Neural progenitor cell (in vitro differentiated cells): ENCODE measurements at regions not wholly inside any gene's neighbourhood (a gene's known extent, or its start where the extent isn't known, plus 50 kb on each side); places are given as distances from the start of the nearest gene placed in this dataset.

Experiments used
- DNase-seq: peaks from one replicate; pipeline ENCODE4 v3.0.0-alpha.2; 2016; ENCODE audit warnings: low spot score
- H2AFZ ChIP-seq: fragments of 200-600 bp; sonication (generic); replicated peaks from 2 replicates; pipeline ENCODE4 v1.6.1; 2016; ENCODE audit warnings: antibody characterized with exemption
- H3F3A ChIP-seq: fragments of 200-600 bp; sonication (generic); 2 replicates; pipeline ENCODE4 v1.6.1; 2016; ENCODE audit warnings: antibody characterized with exemption, low read depth
- H3K27ac ChIP-seq: fragments of 200-600 bp; sonication (generic); 2 replicates; pipeline ENCODE4 v1.5.1; 2016; ENCODE audit warnings: mild to moderate bottlenecking
- H3K27me3 ChIP-seq: fragments of 200-600 bp; sonication (generic); 2 replicates; pipeline ENCODE4 v1.6.1; 2016; ENCODE audit warnings: mild to moderate bottlenecking, moderate library complexity
- H3K36me3 ChIP-seq: fragments of 200-600 bp; sonication (generic); 2 replicates; pipeline ENCODE4 v1.5.1; 2016
- H3K4me1 ChIP-seq: fragments of 200-600 bp; sonication (generic); 2 replicates; pipeline ENCODE4 v1.6.1; 2016; ENCODE audit warnings: mixed run types
- H3K4me2 ChIP-seq: fragments of 200-600 bp; sonication (generic); 2 replicates; pipeline ENCODE4 v1.6.1; 2016
- H3K4me3 ChIP-seq: fragments of 200-600 bp; sonication (generic); 2 replicates; pipeline ENCODE4 v1.5.1; 2016
- H3K79me2 ChIP-seq: fragments of 200-600 bp; sonication (generic); 2 replicates; pipeline ENCODE4 v1.6.1; 2016; ENCODE audit warnings: low read depth
- H3K9ac ChIP-seq: fragments of 200-600 bp; sonication (generic); 2 replicates; pipeline ENCODE4 v1.6.1; 2016
- H3K9me3 ChIP-seq: fragments of 200-600 bp; sonication (generic); 2 replicates; pipeline ENCODE4 v1.5.1; 2016; ENCODE audit warnings: low read depth
- H4K20me1 ChIP-seq: fragments of 200-600 bp; sonication (generic); 2 replicates; pipeline ENCODE4 v1.6.1; 2016; ENCODE audit warnings: low read depth
- H3K27ac Mint-ChIP-seq: 3 replicates; pipeline ENCODE4 v1.8.0; 2021; ENCODE audit warnings: mixed read lengths
- H3K27me3 Mint-ChIP-seq: 2 replicates; pipeline ENCODE4 v1.8.0; 2022; ENCODE audit warnings: low read depth, mild to moderate bottlenecking, inconsistent platforms, moderate library complexity, mixed read lengths; ENCODE audit not compliant: insufficient read depth
- H3K36me3 Mint-ChIP-seq: 3 replicates; pipeline ENCODE4 v1.8.0; 2021; ENCODE audit warnings: mixed read lengths
- H3K4me1 Mint-ChIP-seq: 3 replicates; pipeline ENCODE4 v1.8.0; 2021; ENCODE audit warnings: mixed read lengths
- H3K4me3 Mint-ChIP-seq: 3 replicates; pipeline ENCODE4 v1.8.0; 2021; ENCODE audit warnings: mild to moderate bottlenecking, moderate library complexity, mixed read lengths
- H3K9me3 Mint-ChIP-seq: 3 replicates; pipeline ENCODE4 v1.8.0; 2020; ENCODE audit warnings: mixed read lengths
- CTCF ChIP-seq: fragments of 200-600 bp; sonication (generic); IDR thresholded peaks from 2 replicates; pipeline ENCODE4 v1.5.1; 2017; ENCODE audit warnings: antibody characterized with exemption, mild to moderate bottlenecking
- EZH2 ChIP-seq: fragments of 200-600 bp; sonication (generic); IDR thresholded peaks from 2 replicates; pipeline ENCODE4 v1.6.1; 2017; ENCODE audit warnings: antibody characterized with exemption, mild to moderate bottlenecking, moderate library complexity
- EZH2phosphoT487 ChIP-seq: fragments of 200-600 bp; sonication (generic); IDR thresholded peaks from 2 replicates; pipeline ENCODE4 v1.6.1; 2017; ENCODE audit warnings: antibody characterized with exemption

GRCh38 chr5:100423330-100423729 lies 111.8 kb upstream of the FAM174A start:
- no peak overlapping the region for H3K4me3 Mint-ChIP-seq
- Histone ChIP-seq H3K27me3 (no peaks in the 10 kb centered on the region), H3F3A (no peaks in the 10 kb centered on the region), H2AFZ (no peak overlapping the region), H3K9ac (no peak overlapping the region), H3K36me3 (no peaks in the 10 kb centered on the region), H3K9me3 (peaks cover 5% of the 10 kb centered on the region), H3K4me3 (no peak overlapping the region), H3K79me2 (no peaks in the 10 kb centered on the region), H3K4me1 (peaks cover 18% of the 10 kb centered on the region), H3K4me2 (no peak overlapping the region), H4K20me1 (no peaks in the 10 kb centered on the region), H3K27ac (no peak overlapping the region)
- H3K9me3 Mint-ChIP-seq, result peaks cover 10% of the 10 kb centered on the region
- no peak for DNase-seq
- H3K36me3 Mint-ChIP-seq, result peaks cover 7% of the 10 kb centered on the region
- no peaks in the 10 kb centered on the region for H3K27me3 Mint-ChIP-seq
- peaks cover 10% of the 10 kb centered on the region for H3K4me1 Mint-ChIP-seq
- TF ChIP-seq EZH2 (no peak), CTCF (no peak), EZH2phosphoT487 (no peak)
- H3K27ac Mint-ChIP-seq, result no peak overlapping the region

DNA sequence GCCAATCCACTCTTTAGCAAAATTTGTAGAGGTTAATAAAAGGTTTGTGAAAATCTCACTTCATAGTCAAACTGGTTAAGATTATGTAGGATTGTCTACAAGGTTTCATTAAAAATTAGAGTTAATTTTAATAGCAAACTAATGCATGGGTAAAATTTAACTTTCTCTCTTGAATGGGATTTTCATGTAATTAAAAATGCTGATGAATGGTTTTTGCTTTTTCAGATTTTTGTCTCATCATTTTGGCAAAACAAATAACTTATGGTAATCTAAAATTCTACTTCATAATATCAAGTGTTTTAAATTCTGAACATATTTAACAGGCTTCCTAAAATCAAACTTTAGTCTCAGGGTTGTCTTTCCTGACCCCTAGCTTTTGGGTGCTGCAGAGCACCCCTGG lies 113.8 kb upstream of the FAM174A start:
- H3K4me3 ChIP-seq, result no peak overlapping the region

DNA sequence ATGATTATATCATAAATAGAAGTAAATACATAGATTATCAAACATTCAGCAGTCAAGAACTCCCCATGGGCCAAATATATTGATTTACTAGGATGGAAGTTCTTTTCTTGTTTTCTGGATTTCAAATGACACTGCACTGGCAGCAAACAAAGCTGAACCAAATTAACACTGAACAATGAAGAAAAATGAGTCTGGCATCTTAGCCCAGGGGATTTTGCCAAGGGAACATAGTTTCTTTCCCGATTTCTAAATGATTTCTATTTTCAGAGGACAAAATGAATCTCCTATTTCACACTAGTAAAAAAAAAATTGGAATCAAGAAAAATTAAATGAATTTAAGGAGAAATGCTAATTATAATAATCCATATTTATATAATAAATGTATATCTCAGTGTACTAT lies 116.9 kb upstream of the FAM174A start:
- no peak for DNase-seq
- Histone ChIP-seq H2AFZ (no peak overlapping the region), H3K9ac (no peak overlapping the region), H3K27ac (no peak overlapping the region), H3K27me3 (no peaks in the 10 kb centered on the region), H3K4me3 (no peak overlapping the region), H4K20me1 (no peaks in the 10 kb centered on the region), H3K9me3 (no peaks in the 10 kb centered on the region), H3K4me2 (no peak overlapping the region), H3F3A (no peaks in the 10 kb centered on the region), H3K79me2 (no peaks in the 10 kb centered on the region), H3K4me1 (peaks cover 18% of the 10 kb centered on the region), H3K36me3 (no peaks in the 10 kb centered on the region)
- TF ChIP-seq EZH2phosphoT487 (no peak), EZH2 (no peak), CTCF (no peak)
- Mint-ChIP-seq H3K27me3 (no peaks in the 10 kb centered on the region), H3K4me3 (no peak overlapping the region), H3K9me3 (peaks cover 2% of the 10 kb centered on the region), H3K36me3 (peaks cover 2% of the 10 kb centered on the region), H3K27ac (no peak overlapping the region), H3K4me1 (peaks cover 10% of the 10 kb centered on the region)

More for the DNA sequence above, 113.8 kb upstream of the FAM174A start:
- Histone ChIP-seq H3K27ac (no peak overlapping the region), H3K9ac (no peak overlapping the region), H3K36me3 (no peaks in the 10 kb centered on the region), H2AFZ (no peak overlapping the region), H3F3A (no peaks in the 10 kb centered on the region), H4K20me1 (no peaks in the 10 kb centered on the region), H3K79me2 (no peaks in the 10 kb centered on the region), H3K4me1 (peaks cover 18% of the 10 kb centered on the region), H3K27me3 (no peaks in the 10 kb centered on the region), H3K9me3 (peaks cover 5% of the 10 kb centered on the region), H3K4me2 (no peak overlapping the region)
- H3K27ac Mint-ChIP-seq, result no peak overlapping the region
- peaks cover 10% of the 10 kb centered on the region for H3K4me1 Mint-ChIP-seq
- TF ChIP-seq CTCF, result no peak
- TF ChIP-seq EZH2, result no peak
- TF ChIP-seq EZH2phosphoT487, result no peak
- no peak for DNase-seq
- H3K27me3 Mint-ChIP-seq, result no peaks in the 10 kb centered on the region
- H3K9me3 Mint-ChIP-seq, result peaks cover 10% of the 10 kb centered on the region
- peaks cover 9% of the 10 kb centered on the region for H3K36me3 Mint-ChIP-seq
- no peak overlapping the region for H3K4me3 Mint-ChIP-seq
